ENCODE measurements at regions not wholly inside any gene's neighbourhood (a gene's known extent, or its start where the extent isn't known, plus 50 kb on each side); places are given as distances from the start of the nearest gene placed in this dataset.

DNA sequence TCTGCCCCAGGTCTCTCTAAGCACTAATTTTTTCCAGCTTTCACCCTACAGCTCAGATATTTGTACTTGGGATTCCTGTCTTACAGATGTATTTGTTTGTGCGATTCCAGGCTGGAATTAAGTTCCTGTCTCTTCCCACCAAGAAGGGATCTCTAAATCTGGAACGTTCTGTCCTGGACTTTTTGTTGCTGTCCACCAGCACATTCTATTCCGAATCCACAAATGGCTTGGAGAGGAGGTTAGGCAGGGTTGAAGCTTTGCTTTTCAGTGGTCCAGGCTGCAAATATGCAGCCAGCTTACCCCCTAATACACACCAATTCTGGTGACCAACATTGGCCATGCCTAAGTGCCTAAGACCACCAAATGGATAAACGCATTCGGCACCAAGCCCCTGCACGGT lies 315.0 kb downstream of the TNS1 start:
- H3K27ac ChIP-seq: no peak overlapping the region
- no peak for DNase-seq (ENCODE audit: low spot score)
- TF ChIP-seq, protein P1, sequence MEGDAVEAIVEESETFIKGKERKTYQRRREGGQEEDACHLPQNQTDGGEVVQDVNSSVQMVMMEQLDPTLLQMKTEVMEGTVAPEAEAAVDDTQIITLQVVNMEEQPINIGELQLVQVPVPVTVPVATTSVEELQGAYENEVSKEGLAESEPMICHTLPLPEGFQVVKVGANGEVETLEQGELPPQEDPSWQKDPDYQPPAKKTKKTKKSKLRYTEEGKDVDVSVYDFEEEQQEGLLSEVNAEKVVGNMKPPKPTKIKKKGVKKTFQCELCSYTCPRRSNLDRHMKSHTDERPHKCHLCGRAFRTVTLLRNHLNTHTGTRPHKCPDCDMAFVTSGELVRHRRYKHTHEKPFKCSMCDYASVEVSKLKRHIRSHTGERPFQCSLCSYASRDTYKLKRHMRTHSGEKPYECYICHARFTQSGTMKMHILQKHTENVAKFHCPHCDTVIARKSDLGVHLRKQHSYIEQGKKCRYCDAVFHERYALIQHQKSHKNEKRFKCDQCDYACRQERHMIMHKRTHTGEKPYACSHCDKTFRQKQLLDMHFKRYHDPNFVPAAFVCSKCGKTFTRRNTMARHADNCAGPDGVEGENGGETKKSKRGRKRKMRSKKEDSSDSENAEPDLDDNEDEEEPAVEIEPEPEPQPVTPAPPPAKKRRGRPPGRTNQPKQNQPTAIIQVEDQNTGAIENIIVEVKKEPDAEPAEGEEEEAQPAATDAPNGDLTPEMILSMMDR (IDR thresholded peaks at IDR 0.05): no peak
- no peak overlapping the region for H3K4me3 ChIP-seq

DNA sequence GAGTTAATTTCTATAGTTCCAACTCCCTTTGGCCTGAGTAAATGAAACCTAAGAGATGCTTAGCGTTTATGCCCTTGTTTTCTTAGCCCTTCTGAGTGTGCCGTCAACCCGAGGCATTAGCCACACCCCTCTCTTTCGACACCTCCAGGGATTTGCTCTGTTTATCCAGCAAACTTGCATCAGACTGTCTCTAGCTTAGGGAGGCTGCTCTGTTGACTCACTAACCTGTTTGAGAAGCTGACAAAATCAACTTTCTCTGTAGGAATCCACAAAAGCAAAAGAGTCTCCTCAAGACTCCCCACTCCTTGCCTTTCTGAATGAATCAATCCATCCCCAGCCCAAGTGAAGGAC lies 317.6 kb downstream of the TNS1 start:
- TF ChIP-seq, protein P1 (IDR thresholded peaks at IDR 0.05): no peak
- no peak overlapping the region for H3K4me3 ChIP-seq
- H3K27ac ChIP-seq: peak overlapping the region; percentile 35 to 84
- peak; percentile 85 for DNase-seq (ENCODE audit: low spot score)

DNA sequence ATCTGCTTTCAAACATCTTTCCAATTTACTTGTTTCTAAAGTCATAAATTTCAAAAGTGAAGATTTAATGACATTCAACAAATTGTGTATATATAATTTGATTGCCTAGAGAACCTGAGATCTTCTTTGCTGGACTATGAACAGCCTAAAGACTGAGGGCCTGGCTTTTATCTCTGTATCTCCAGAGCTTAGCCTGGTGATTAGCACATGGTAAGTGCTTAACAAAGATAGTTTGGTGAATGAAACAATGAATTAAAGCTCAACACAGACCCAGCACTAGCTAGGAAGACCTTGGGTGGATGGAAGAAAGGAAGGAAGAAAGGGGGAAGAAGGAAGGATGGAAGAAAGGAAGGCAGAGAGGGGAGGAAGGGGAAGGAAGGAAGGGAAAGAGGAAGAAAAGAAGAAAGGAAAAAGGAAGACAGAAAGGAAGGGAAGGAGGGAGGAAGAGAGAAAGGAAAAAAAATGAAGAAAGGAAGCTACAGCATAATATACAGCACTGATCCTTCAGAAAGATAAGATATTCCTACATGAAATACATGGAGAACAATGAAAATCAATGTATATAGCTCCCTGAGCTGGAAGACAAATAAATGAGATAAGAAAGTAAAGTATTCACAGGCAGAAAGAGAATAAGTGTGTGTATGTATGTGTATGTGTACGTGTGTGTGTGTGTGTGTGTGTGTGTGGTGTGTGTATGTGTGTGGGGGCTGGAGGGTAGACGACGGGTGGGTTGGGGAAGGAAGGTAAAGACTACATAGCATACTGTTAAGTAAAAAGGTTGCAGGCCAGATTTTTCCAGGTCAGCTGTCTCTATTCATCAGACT lies 318.2 kb downstream of the TNS1 start:
- DNase-seq (ENCODE audit: low spot score): no peak
- TF ChIP-seq, protein P1 (IDR thresholded peaks at IDR 0.05): no peak
- H3K4me3 ChIP-seq: no peak overlapping the region
- H3K27ac ChIP-seq: peak overlapping the region; percentile 35 to 84

DNA sequence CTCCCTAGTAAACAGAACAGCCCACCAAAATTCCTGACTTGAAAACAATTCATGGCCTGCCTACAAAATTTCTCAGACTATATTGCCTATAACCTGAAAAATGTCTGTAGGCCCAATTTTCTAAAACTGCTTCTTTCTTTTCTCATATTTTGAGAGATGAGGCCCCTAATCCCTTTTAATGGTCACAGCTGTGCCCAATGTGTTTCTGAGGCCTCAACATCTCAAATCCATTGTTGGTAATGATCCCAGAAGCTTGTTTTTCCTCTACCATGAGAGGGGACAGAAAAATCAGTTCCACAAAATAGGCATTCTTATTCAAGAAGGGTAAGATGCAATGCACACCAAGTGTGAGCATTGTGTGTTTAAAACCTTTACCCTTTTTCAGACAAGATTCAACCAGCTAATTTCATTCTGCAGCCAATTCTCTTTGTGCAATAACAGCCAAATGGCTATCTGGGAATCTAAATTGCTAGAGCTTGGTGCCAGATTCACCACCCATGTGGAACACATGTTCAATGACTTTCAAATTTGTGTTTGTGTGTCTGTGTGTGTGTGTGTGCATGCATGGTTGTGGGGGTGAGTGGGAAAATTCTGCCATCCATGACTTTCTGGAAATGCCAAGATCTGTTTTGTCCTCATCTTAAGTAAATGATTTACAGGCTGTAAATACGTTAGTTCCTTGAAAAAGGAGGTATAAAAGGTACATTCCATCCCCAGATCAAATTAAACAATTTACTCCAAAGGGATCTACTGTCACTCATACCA lies 319.5 kb downstream of the TNS1 start:
- no peak overlapping the region for H3K27ac ChIP-seq
- no peak overlapping the region for H3K4me3 ChIP-seq
- DNase-seq (ENCODE audit: low spot score): no peak
- TF ChIP-seq, protein P1 (IDR thresholded peaks at IDR 0.05): no peak

DNA sequence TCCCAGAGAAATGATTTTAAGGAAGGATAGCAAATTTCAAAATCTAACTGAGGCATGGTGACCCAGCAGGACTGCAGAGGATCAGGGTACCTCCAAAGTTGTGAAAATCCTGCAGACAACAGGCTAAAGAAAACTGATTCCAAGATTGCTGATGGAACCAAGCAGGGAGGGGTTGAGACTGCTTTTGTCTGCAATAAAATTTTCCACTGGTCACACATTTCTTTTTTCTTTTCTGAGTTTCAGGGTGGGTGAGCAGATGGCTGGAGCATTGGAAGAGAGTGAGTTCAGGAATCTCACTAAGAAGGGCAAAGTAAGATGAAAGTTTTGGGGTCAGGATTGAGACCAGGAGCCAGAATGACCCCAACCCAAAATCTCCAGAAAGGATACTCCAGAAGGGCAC lies 321.0 kb downstream of the TNS1 start:
- TF ChIP-seq, protein P1 (IDR thresholded peaks at IDR 0.05): no peak
- H3K4me3 ChIP-seq: no peak overlapping the region
- DNase-seq (ENCODE audit: low spot score): no peak
- peak overlapping the region in 1 of 2 donors; percentile 13 for H3K27ac ChIP-seq

DNA sequence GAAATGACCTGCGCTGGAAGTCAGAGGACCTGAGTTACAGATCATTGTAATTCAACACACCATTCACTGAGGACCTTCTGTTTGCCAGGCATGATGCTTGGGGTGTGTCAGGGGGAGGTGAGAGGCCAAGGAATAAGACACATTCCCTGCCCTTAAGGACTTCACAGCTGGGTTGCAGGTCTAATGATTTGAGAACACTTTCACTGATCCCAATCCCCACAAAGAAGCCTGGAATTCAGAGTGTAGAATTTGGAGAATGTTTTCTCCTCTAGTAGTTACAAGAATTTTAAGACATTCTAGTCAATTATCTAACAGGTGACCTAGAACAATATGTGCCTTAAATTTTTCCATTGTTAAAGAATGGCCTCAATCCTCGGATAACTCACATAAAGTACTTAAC lies 322.4 kb downstream of the TNS1 start:
- Histone ChIP-seq H3K27ac (no peak overlapping the region), H3K4me3 (no peak overlapping the region)
- DNase-seq (ENCODE audit: low spot score): no peak
- TF ChIP-seq, protein P1 (IDR thresholded peaks at IDR 0.05): no peak

All from coronary artery (tissue), 2 donors.